ENCODE measurements at regions not wholly inside any gene's neighbourhood (a gene's known extent, or its start where the extent isn't known, plus 50 kb on each side); places are given as distances from the start of the nearest gene placed in this dataset.
A peak's percentile ranks its signal among the peaks of the same experiment; 100 is the strongest.

GRCh38 chr11:10934293-10934860, 76.5 kb upstream of the ZBED5 start:
- no peak overlapping the region for H3K27ac Mint-ChIP-seq
- H3K36me3 Mint-ChIP-seq (ENCODE audit: low read depth), result no peaks in the 10 kb centered on the region
- ChIA-PET POLR2A (interaction anchor here (1.0 to 2.3 kb wide), 3 partner anchors 87 to 142 kb away, joined by 3 to 9 read pairs (median 5); partner anchors contain the start of gene EIF4G2), CTCF (interaction anchor here (0.6 to 3.4 kb wide), 27 partner anchors 8 to 1495 kb away, joined by 3 to 72 read pairs (median 3); no protein-coding TSS in a partner anchor)
- H3K4me3 Mint-ChIP-seq, result peak overlapping the region; percentile 63
- no peaks in the 10 kb centered on the region for H3K9me3 Mint-ChIP-seq
- DNase-seq, result no peak
- peaks cover 44% of the 10 kb centered on the region for H3K27me3 Mint-ChIP-seq
- peaks cover 15% of the 10 kb centered on the region for H3K4me1 Mint-ChIP-seq

DNA sequence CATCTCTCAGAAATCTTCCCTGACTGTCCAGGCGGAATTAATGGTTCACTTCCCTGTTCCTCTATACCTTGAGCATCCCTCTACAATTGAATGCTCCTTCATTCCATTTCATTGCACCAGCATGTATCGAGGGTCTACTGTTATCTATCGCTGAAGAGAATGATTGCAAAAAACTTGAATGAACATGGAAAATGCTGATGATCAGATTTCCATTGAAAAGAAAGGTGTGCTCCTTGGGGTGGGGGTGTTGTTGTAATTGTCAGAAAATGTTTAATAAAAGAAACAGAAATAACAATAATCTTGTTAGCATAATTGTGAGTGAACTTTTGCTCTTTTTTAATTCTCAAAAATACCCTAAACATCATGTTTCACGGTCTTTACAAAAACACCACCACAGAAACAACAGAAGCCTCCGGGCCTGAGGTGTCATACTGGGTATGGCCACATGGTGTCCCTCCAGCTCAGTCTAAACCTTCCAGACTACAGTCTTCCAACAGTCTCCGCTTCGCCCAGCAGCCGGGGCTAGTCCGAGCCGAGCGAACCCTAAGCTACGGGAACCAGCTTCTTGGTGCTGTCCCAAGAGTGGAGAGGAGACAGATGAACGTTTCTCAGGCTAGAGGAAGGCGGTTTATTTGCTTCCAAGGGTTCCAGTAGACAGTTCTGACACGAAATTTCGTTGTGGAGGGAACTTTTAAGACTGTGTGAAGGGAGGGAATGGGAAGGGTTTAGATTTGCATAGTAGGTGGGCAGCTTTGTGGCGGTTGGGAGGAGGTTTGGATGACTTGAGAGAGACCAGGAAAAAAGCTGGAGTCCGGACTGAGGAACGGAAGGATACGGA, 75.8 kb upstream of the ZBED5 start:
- ChIA-PET CTCF (interaction anchor here (0.7 to 3.4 kb wide), 25 partner anchors 8 to 855 kb away, joined by 3 to 72 read pairs (median 4); no protein-coding TSS in a partner anchor), POLR2A (interaction anchor here (1.0 to 2.3 kb wide), 3 partner anchors 88 to 141 kb away, joined by 3 to 9 read pairs (median 5); partner anchors contain the start of gene EIF4G2)
- H3K27me3 Mint-ChIP-seq, result peaks cover 49% of the 10 kb centered on the region
- peak overlapping the region; percentile 63 for H3K4me3 Mint-ChIP-seq
- peaks cover 15% of the 10 kb centered on the region for H3K4me1 Mint-ChIP-seq
- DNase-seq, result peak; percentile 83
- no peaks in the 10 kb centered on the region for H3K36me3 Mint-ChIP-seq (ENCODE audit: low read depth)
- H3K27ac Mint-ChIP-seq, result no peak overlapping the region
- no peaks in the 10 kb centered on the region for H3K9me3 Mint-ChIP-seq

DNA sequence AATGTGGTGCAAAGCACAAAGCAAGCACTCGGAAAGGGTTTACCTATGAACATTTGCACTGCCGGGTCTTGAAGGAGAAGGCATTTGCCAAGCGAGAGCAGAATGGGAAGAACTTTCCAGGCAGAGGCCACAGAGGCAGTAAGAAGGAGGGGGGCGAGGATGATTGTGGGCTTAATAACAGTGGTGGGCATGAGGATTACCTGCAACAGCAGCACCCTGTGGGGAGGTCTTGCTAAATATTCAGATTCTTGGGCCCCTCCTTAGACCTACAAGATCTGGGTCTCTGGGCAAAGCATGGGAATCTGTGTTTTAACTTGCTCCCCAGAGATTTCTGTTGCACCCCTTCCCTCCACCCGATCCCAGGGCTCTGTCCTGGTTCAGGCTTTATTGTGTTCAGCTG, 75.1 kb upstream of the ZBED5 start:
- no peak overlapping the region for H3K27ac Mint-ChIP-seq
- H3K4me1 Mint-ChIP-seq, result peaks cover 15% of the 10 kb centered on the region
- peaks cover 54% of the 10 kb centered on the region for H3K27me3 Mint-ChIP-seq
- DNase-seq, result no peak
- H3K9me3 Mint-ChIP-seq, result no peaks in the 10 kb centered on the region
- ChIA-PET CTCF (interaction anchor here (1.0 to 3.4 kb wide), 4 partner anchors 41 to 141 kb away, joined by 3 to 72 read pairs (median 18); no protein-coding TSS in a partner anchor), POLR2A (no interaction called here)
- no peak overlapping the region for H3K4me3 Mint-ChIP-seq
- no peaks in the 10 kb centered on the region for H3K36me3 Mint-ChIP-seq (ENCODE audit: low read depth)

DNA sequence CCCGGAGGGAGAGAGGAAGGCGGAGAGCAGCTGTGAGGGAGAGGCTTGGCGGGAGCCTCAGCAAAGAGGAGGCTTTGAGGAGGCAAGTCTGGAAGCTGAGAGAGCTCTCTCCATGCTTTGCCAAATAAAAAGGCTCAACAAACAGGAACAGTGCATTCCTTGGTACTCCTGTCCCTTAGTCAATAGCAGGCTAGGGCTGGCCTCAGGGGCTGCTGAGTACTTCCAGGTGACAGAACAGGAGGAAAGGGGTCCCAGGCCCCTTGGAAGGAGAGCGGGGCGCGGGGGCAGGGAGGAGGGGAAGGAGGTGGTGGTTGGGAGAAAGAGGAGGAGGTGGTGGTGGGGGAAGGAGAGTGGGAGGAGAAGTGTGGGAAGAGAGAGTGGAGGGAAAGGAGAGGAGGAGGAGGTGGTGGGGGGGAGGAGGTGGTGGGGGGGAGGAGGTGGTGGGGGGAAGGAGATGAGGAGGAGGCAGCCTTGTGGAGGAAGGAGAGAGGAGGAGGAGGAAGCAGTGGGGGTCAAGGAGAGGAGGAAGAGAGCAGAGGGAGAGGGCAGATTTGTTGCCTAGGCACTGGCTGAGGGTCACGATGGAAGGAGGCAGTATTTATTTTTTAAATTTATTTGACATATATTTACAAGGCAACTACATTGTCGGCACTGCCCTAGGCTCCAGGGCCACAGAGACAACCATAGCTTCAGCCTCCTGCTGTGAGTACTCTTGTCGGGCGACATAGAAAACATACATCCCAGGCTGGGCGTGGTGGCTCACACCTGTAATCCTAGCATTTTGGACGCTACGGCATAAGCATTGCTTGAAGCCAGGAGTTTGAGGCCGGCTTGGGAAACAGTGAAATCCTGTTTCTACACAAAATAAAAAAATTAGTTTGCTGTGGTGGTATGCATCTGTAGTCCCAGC, 74.2 kb upstream of the ZBED5 start:
- H3K4me3 Mint-ChIP-seq, result peak overlapping the region; percentile 64
- ChIA-PET POLR2A (interaction anchor here (1.1 to 2.4 kb wide), 3 partner anchors 74 to 138 kb away, joined by 3 to 8 read pairs (median 3); no protein-coding TSS in a partner anchor), CTCF (interaction anchor here (0.6 to 3.4 kb wide), 10 partner anchors 10 to 1198 kb away, joined by 3 to 72 read pairs (median 4); no protein-coding TSS in a partner anchor)
- H3K27ac Mint-ChIP-seq, result no peak overlapping the region
- peaks cover 54% of the 10 kb centered on the region for H3K27me3 Mint-ChIP-seq
- DNase-seq, result no peak
- no peaks in the 10 kb centered on the region for H3K36me3 Mint-ChIP-seq (ENCODE audit: low read depth)
- no peaks in the 10 kb centered on the region for H3K9me3 Mint-ChIP-seq
- peaks cover 15% of the 10 kb centered on the region for H3K4me1 Mint-ChIP-seq

DNA sequence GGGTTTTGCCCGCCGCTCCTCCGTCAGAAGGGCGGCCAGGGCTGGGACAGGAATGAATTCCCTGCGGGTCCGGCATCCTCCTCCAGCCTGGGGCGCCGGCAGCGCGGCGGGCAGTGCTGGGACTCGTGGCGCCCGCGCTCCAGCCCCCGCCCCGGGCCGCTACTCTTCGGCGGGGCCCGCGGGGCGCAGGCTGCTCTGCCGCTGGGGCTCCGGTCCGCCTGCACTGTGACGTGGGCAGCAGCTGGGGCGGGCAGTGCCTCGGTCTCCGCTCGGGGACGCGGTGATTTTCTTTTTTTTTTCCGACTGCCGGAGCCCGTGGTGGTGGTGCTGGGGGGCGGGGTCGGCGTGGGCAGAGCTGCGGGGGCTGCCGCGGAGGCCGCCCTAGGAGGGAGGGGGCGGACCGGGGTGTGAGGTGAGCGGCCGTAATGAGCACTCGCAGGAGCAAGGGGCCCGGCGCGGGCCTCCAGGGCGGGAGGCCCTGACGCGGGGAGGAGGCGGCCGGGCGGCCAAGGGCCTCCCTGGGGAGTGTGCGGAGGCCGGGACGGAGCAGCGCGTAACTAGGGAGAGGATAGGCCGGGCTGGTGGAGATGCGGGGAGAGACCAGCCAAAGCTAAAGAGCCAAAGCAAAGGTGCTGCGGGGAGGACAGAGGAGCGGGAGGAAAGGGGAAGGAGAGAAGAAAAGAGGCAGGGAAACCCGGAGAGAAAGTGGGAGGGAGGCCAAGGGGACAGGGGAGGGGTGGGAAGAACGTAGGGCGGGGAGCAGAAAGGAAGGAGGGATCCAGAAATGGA, 73.3 kb upstream of the ZBED5 start:
- Mint-ChIP-seq H3K4me3 (peak overlapping the region; percentile 64), H3K9me3 (no peaks in the 10 kb centered on the region), H3K4me1 (peaks cover 15% of the 10 kb centered on the region), H3K27ac (no peak overlapping the region), H3K27me3 (peaks cover 54% of the 10 kb centered on the region), H3K36me3 (ENCODE audit: low read depth) (no peaks in the 10 kb centered on the region)
- ChIA-PET POLR2A (interaction anchor here (1.1 to 2.4 kb wide), 4 partner anchors 17 to 137 kb away, joined by 3 to 8 read pairs (median 3); no protein-coding TSS in a partner anchor), CTCF (interaction anchor here (0.6 to 1.9 kb wide), 9 partner anchors 11 to 1199 kb away, joined by 3 to 11 read pairs (median 4); no protein-coding TSS in a partner anchor)
- DNase-seq, result peak; percentile 40

DNA sequence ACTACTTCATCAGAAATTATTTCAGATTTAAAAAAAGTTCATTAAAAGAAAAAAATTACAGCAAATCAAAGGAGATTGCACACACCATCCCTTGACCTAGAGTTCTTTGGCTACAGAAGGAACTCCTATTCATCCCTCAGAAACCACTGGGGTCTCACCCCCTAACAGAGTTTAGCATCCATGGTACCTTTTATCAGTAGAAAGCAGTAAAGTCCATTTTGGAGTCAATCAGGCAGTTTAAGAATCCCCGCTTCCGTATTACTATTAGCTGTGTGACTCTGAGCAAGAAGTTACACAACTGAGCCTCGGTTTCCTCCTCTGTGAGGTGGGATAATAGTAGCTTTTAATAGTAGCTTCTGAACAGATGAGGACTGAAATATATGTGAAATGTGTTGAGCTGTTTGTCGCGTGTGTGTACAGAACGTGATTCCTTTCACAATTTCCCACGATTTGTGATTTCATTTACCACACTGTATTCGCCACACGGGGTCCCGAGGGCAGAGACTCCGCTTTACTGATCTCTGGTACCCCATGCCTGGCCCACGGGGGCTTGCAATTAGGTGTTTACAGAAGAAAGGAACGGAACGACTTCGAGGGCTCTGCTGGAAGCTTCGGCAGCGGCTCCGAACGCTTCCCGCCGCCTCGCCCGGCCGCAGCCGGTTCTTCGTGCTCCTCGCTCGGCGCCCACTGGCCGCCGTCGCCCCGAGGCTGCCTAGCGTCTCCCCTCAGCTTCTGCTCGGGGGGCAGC, 72.5 kb upstream of the ZBED5 start:
- ChIA-PET POLR2A (interaction anchor here (0.7 to 2.4 kb wide), 5 partner anchors 16 to 136 kb away, joined by 3 to 8 read pairs (median 3); partner anchors contain the start of gene ZBED5), CTCF (interaction anchor here (0.7 to 1.9 kb wide), 5 partner anchors 10 to 142 kb away, joined by 3 to 11 read pairs (median 4); no protein-coding TSS in a partner anchor)
- Mint-ChIP-seq H3K4me3 (peak overlapping the region; percentile 52), H3K36me3 (ENCODE audit: low read depth) (no peaks in the 10 kb centered on the region), H3K27ac (no peak overlapping the region), H3K9me3 (no peaks in the 10 kb centered on the region), H3K4me1 (peaks cover 15% of the 10 kb centered on the region), H3K27me3 (peaks cover 52% of the 10 kb centered on the region)
- DNase-seq, result no peak

GRCh38 chr11:10927538-10927937, 69.7 kb upstream of the ZBED5 start:
- ChIA-PET CTCF (interaction anchor here (1.3 kb wide), 1 partner anchor 97 kb away, joined by 3 read pairs; no protein-coding TSS in a partner anchor), POLR2A (no interaction called here)

DNA sequence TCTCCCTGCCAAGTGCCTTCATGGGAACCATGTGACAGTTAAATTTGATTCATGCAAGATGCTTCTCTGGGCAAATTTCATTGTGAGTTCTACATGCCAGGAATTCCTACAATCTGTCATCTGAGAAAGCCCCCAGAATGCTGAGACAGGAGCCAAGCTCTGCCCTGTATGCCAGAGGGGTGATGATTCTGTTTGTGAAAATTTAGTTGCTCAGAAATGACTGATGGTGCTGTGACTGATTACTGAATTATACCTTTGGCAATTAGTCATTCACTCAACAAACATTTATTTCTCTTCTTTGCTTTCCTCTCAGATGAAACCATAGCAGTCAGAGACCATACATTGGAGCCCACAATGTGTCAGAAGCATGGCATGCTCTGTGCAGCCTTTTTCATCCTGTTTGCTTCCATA, 69.0 kb upstream of the ZBED5 start:
- H3K9me3 Mint-ChIP-seq, result no peaks in the 10 kb centered on the region
- H3K4me3 Mint-ChIP-seq, result no peak overlapping the region
- no peak overlapping the region for H3K27ac Mint-ChIP-seq
- DNase-seq, result no peak
- H3K27me3 Mint-ChIP-seq, result peaks cover 29% of the 10 kb centered on the region
- no peaks in the 10 kb centered on the region for H3K36me3 Mint-ChIP-seq (ENCODE audit: low read depth)
- H3K4me1 Mint-ChIP-seq, result peaks cover 8% of the 10 kb centered on the region
- POLR2A ChIA-PET, result no interaction called here
- CTCF ChIA-PET, result interaction anchor here (1.3 kb wide), 1 partner anchor 97 kb away, joined by 3 read pairs; no protein-coding TSS in a partner anchor

More at GRCh38 chr11:10927538-10927937, 69.7 kb upstream of the ZBED5 start:
- Mint-ChIP-seq H3K27me3 (peaks cover 33% of the 10 kb centered on the region), H3K4me3 (no peak overlapping the region), H3K9me3 (no peaks in the 10 kb centered on the region), H3K36me3 (ENCODE audit: low read depth) (no peaks in the 10 kb centered on the region), H3K4me1 (peaks cover 8% of the 10 kb centered on the region), H3K27ac (no peak overlapping the region)
- DNase-seq, result no peak

- ChIA-PET POLR2A (no interaction called here), CTCF (interaction anchor here (0.7 to 2.9 kb wide), 4 partner anchors 8 to 133 kb away, joined by 3 to 9 read pairs (median 4); no protein-coding TSS in a partner anchor)
- no peak for DNase-seq
- no peaks in the 10 kb centered on the region for H3K36me3 Mint-ChIP-seq (ENCODE audit: low read depth)
- H3K4me3 Mint-ChIP-seq, result no peak overlapping the region
- no peaks in the 10 kb centered on the region for H3K9me3 Mint-ChIP-seq
- no peak overlapping the region for H3K27ac Mint-ChIP-seq
- H3K27me3 Mint-ChIP-seq, result peaks cover 19% of the 10 kb centered on the region
- H3K4me1 Mint-ChIP-seq, result peaks cover 5% of the 10 kb centered on the region
These were observed 67.5 kb upstream of the ZBED5 start for GRCh38 chr11:10925149-10925926.

- DNase-seq, result no peak
- peaks cover 10% of the 10 kb centered on the region for H3K27me3 Mint-ChIP-seq
- no peak overlapping the region for H3K4me3 Mint-ChIP-seq
- peaks cover under 1% of the 10 kb centered on the region for H3K9me3 Mint-ChIP-seq
- ChIA-PET CTCF (interaction anchor here (1.0 to 2.9 kb wide), 4 partner anchors 10 to 131 kb away, joined by 3 to 9 read pairs (median 4); no protein-coding TSS in a partner anchor), POLR2A (no interaction called here)
- H3K4me1 Mint-ChIP-seq, result peaks cover 4% of the 10 kb centered on the region
- H3K36me3 Mint-ChIP-seq (ENCODE audit: low read depth), result no peaks in the 10 kb centered on the region
- no peak overlapping the region for H3K27ac Mint-ChIP-seq
These were observed 66.0 kb upstream of the ZBED5 start for GRCh38 chr11:10923882-10924281.

Measured in activated CD4-positive, alpha-beta memory T cell treated with anti-CD3 and anti-CD28 coated beads, Interleukin-2, amount 10 ng/mL, durations not matched to agents 7 days and 5 days (primary cell).